ENCODE measurements at regions not wholly inside any gene's neighbourhood (a gene's known extent, or its start where the extent isn't known, plus 50 kb on each side); places are given as distances from the start of the nearest gene placed in this dataset.

DNA sequence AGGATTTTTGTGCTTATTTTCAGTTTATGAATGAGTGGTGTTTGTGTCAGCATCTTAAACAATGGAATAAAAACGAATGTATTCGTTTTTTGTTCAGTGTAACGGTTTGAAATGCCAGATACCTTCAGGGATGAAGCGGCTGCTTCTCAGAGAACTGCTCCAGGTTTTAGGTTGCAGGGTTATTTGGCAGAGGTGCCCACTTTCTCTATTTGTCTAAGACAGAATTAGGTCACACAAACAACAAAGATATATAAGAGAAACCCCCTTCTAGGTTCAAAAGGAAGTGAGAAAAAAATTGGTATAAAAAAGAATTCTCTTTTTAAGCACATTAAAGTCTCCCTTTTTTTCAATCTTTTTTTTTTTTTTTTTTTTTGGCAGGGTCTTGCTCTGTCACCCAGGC, 98.9 kb downstream of the MFAP3L start:
- 60% methylated on average over 1 of the region's 4 CpGs for WGBS
- no peak overlapping the region for H4K8ac ChIP-seq (ENCODE audit: low read length)

DNA sequence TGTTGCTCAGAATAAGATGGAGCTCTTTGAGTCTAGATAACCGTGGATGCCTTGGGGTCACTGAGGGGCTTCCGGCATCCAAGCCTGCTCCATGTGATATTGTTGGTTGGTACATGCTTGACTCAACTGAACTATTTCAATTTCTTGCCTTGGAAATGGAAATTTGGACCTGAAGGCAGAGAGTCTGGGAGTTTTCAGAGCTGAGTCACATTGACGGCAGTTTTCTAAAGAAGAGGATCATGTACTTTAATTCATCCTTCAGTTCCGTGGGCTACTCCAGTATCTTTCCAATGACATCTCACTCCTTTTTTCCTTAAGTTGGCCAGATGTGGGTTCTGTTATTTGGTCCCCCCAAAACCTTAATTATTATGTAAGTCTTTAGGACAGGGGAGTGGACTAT, 100.5 kb downstream of the MFAP3L start:
- Histone ChIP-seq H4K91ac (ENCODE audit: low read length) (no peak overlapping the region), H3K9me3 (ENCODE audit: control insufficient read depth, low read length) (no peaks in the 10 kb centered on the region), H3K4ac (ENCODE audit: low read depth in 1 of 2, low read length in 2 of 2) (no peak overlapping the region), H3K14ac (ENCODE audit: low read length in 2 of 2) (no peak overlapping the region), H3K9ac (ENCODE audit: low read length) (no peak overlapping the region), H3K27me3 (ENCODE audit: control insufficient read depth in 1 of 2, insufficient read depth in 1 of 2, low read length in 2 of 2) (peaks cover 0 to 8% of the 10 kb centered on the region in 2 experiments), H3K4me2 (ENCODE audit: low read length, poor library complexity, severe bottlenecking) (no peak overlapping the region), H3K4me3 (ENCODE audit: insufficient read depth in 1 of 2, low read depth in 1 of 2, low read length in 2 of 2) (no peak overlapping the region), H4K8ac (ENCODE audit: low read length) (no peak overlapping the region), H3K27ac (ENCODE audit: low read length, poor library complexity, severe bottlenecking) (no peak overlapping the region), H2BK12ac (ENCODE audit: low read length in 2 of 2) (no peak overlapping the region), H3K4me1 (ENCODE audit: control insufficient read depth, insufficient read depth, low read depth, low read length) (no peaks in the 10 kb centered on the region), H2AK5ac (ENCODE audit: low read length, severe bottlenecking) (no peak overlapping the region), H2BK15ac (ENCODE audit: low read depth, poor library complexity, severe bottlenecking) (no peak overlapping the region), H3K36me3 (ENCODE audit: control insufficient read depth in 1 of 2, insufficient read depth in 2 of 2, low read depth in 1 of 2, low read length in 2 of 2) (no peaks in the 10 kb centered on the region), H3K79me1 (replicated peaks; ENCODE audit: low read length, poor library complexity, severe bottlenecking) (no peaks in the 10 kb centered on the region), H2BK5ac (ENCODE audit: low read depth, low read length, poor library complexity, severe bottlenecking) (no peak overlapping the region), H2AFZ (ENCODE audit: low read depth, low read length) (no peak overlapping the region), H3K18ac (ENCODE audit: low read depth in 1 of 2, low read length in 2 of 2) (no peak overlapping the region), H2BK120ac (ENCODE audit: low read depth, low read length) (no peak overlapping the region), H3K23ac (ENCODE audit: low read length in 2 of 2) (no peak overlapping the region)
- DNase-seq, result no peak
- 93% methylated on average over 2 of the region's 4 CpGs for WGBS

More for the DNA sequence above, 98.9 kb downstream of the MFAP3L start:
- Histone ChIP-seq H4K91ac (ENCODE audit: low read length) (no peak overlapping the region), H3K14ac (ENCODE audit: low read length in 2 of 2) (no peak overlapping the region), H3K18ac (ENCODE audit: low read depth in 1 of 2, low read length in 2 of 2) (no peak overlapping the region), H2BK12ac (ENCODE audit: low read length in 2 of 2) (no peak overlapping the region), H3K27me3 (ENCODE audit: control insufficient read depth in 1 of 2, insufficient read depth in 1 of 2, low read length in 2 of 2) (no peaks in the 10 kb centered on the region), H3K27ac (ENCODE audit: low read length, poor library complexity, severe bottlenecking) (no peak overlapping the region), H2AFZ (ENCODE audit: low read depth, low read length) (no peak overlapping the region), H2BK120ac (ENCODE audit: low read depth, low read length) (no peak overlapping the region), H3K9me3 (ENCODE audit: control insufficient read depth, low read length) (no peaks in the 10 kb centered on the region), H3K4me3 (ENCODE audit: insufficient read depth in 1 of 2, low read depth in 1 of 2, low read length in 2 of 2) (no peak overlapping the region), H2BK5ac (ENCODE audit: low read depth, low read length, poor library complexity, severe bottlenecking) (no peak overlapping the region), H3K4me1 (ENCODE audit: control insufficient read depth, insufficient read depth, low read depth, low read length) (no peaks in the 10 kb centered on the region), H3K4me2 (ENCODE audit: low read length, poor library complexity, severe bottlenecking) (no peak overlapping the region), H2BK15ac (ENCODE audit: low read depth, poor library complexity, severe bottlenecking) (no peak overlapping the region), H3K79me1 (replicated peaks; ENCODE audit: low read length, poor library complexity, severe bottlenecking) (no peaks in the 10 kb centered on the region), H3K9ac (ENCODE audit: low read length) (no peak overlapping the region), H3K36me3 (ENCODE audit: control insufficient read depth in 1 of 2, insufficient read depth in 2 of 2, low read depth in 1 of 2, low read length in 2 of 2) (no peaks in the 10 kb centered on the region), H3K23ac (ENCODE audit: low read length in 2 of 2) (no peak overlapping the region), H2AK5ac (ENCODE audit: low read length, severe bottlenecking) (no peak overlapping the region), H3K4ac (ENCODE audit: low read depth in 1 of 2, low read length in 2 of 2) (no peak overlapping the region)
- DNase-seq, result no peak

DNA sequence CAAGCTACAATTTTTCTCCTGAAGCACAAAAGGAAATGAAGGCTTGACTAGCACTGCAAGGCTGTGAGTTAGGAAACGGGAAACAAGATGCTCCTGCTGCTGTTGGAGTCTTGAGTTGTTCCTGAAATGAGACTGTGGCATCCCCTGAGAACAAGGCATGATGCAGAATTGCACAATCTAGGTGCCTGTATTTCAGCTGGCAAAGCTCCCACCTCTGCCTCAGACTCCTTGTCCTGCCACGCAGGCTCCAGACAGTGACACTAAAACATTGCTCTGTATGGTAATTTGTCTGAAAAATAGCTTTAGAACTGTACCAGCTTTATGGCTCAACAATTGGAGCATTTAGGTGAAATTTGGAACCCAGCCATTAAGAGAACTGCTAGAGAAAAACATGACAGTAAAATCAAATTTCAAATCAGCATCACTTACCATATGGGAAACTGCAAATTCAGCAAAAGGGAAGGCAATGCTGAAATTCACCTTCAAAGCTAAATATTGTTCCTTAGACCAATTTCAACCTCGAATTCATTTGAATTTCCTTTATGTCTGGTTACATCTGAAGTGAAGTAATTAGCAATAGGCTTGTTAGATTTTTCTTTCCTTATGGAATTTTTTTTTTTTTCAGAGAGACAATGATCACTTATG, 103.4 kb downstream of the MFAP3L start:
- Histone ChIP-seq H3K18ac (ENCODE audit: low read depth in 1 of 2, low read length in 2 of 2) (no peak overlapping the region), H3K27ac (ENCODE audit: low read length, poor library complexity, severe bottlenecking) (no peak overlapping the region), H3K23ac (ENCODE audit: low read length in 2 of 2) (no peak overlapping the region), H3K4ac (ENCODE audit: low read depth in 1 of 2, low read length in 2 of 2) (no peak overlapping the region), H3K4me3 (ENCODE audit: insufficient read depth in 1 of 2, low read depth in 1 of 2, low read length in 2 of 2) (no peak overlapping the region), H3K36me3 (ENCODE audit: control insufficient read depth in 1 of 2, insufficient read depth in 2 of 2, low read depth in 1 of 2, low read length in 2 of 2) (no peaks in the 10 kb centered on the region), H2BK120ac (ENCODE audit: low read depth, low read length) (no peak overlapping the region), H4K8ac (ENCODE audit: low read length) (no peak overlapping the region), H4K91ac (ENCODE audit: low read length) (no peak overlapping the region), H2BK5ac (ENCODE audit: low read depth, low read length, poor library complexity, severe bottlenecking) (no peak overlapping the region), H3K79me1 (replicated peaks; ENCODE audit: low read length, poor library complexity, severe bottlenecking) (no peaks in the 10 kb centered on the region), H2BK15ac (ENCODE audit: low read depth, poor library complexity, severe bottlenecking) (no peak overlapping the region), H2AFZ (ENCODE audit: low read depth, low read length) (no peak overlapping the region), H3K4me1 (ENCODE audit: control insufficient read depth, insufficient read depth, low read depth, low read length) (no peaks in the 10 kb centered on the region), H2BK12ac (ENCODE audit: low read length in 2 of 2) (no peak overlapping the region), H3K9ac (ENCODE audit: low read length) (no peak overlapping the region), H3K4me2 (ENCODE audit: low read length, poor library complexity, severe bottlenecking) (no peak overlapping the region), H3K27me3 (ENCODE audit: control insufficient read depth in 1 of 2, insufficient read depth in 1 of 2, low read length in 2 of 2) (peaks cover 0 to 9% of the 10 kb centered on the region in 2 experiments), H3K14ac (ENCODE audit: low read length in 2 of 2) (no peak overlapping the region), H3K9me3 (ENCODE audit: control insufficient read depth, low read length) (peaks cover 3% of the 10 kb centered on the region), H2AK5ac (ENCODE audit: low read length, severe bottlenecking) (no peak overlapping the region)
- 54% methylated on average over 2 of the region's 3 CpGs for WGBS
- DNase-seq, result no peak

DNA sequence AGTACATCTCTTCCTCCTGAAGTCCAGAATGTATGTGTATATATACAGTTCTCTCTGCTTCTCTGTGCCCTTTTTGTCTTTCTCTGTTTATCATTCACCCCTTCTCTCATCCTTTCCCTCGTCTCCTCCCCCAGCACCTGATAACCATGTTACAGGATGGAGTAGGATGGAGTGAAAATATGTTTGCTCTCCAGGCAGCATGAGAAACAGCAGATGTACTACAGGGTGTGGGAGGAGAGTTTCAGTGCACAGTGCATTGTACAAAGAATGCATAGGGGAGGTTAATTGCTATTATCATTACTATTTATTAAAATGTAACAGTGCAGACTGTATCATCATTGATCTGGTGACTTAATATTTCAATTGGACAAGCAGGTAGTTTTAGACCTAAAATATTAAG, 104.5 kb downstream of the MFAP3L start:
- Histone ChIP-seq H3K4me3 (ENCODE audit: insufficient read depth in 1 of 2, low read depth in 1 of 2, low read length in 2 of 2) (no peak overlapping the region), H2BK120ac (ENCODE audit: low read depth, low read length) (no peak overlapping the region), H3K4me1 (ENCODE audit: control insufficient read depth, insufficient read depth, low read depth, low read length) (no peaks in the 10 kb centered on the region), H2AFZ (ENCODE audit: low read depth, low read length) (no peak overlapping the region), H3K9ac (ENCODE audit: low read length) (no peak overlapping the region), H3K4me2 (ENCODE audit: low read length, poor library complexity, severe bottlenecking) (no peak overlapping the region), H3K9me3 (ENCODE audit: control insufficient read depth, low read length) (peaks cover 6% of the 10 kb centered on the region), H2BK15ac (ENCODE audit: low read depth, poor library complexity, severe bottlenecking) (no peak overlapping the region), H3K18ac (ENCODE audit: low read depth in 1 of 2, low read length in 2 of 2) (no peak overlapping the region), H3K27ac (ENCODE audit: low read length, poor library complexity, severe bottlenecking) (no peak overlapping the region), H3K79me1 (replicated peaks; ENCODE audit: low read length, poor library complexity, severe bottlenecking) (no peaks in the 10 kb centered on the region), H4K91ac (ENCODE audit: low read length) (no peak overlapping the region), H2BK5ac (ENCODE audit: low read depth, low read length, poor library complexity, severe bottlenecking) (no peak overlapping the region), H4K8ac (ENCODE audit: low read length) (no peak overlapping the region), H2AK5ac (ENCODE audit: low read length, severe bottlenecking) (no peak overlapping the region), H2BK12ac (ENCODE audit: low read length in 2 of 2) (no peak overlapping the region), H3K4ac (ENCODE audit: low read depth in 1 of 2, low read length in 2 of 2) (no peak overlapping the region), H3K23ac (ENCODE audit: low read length in 2 of 2) (no peak overlapping the region), H3K14ac (ENCODE audit: low read length in 2 of 2) (no peak overlapping the region), H3K36me3 (ENCODE audit: control insufficient read depth in 1 of 2, insufficient read depth in 2 of 2, low read depth in 1 of 2, low read length in 2 of 2) (no peaks in the 10 kb centered on the region), H3K27me3 (ENCODE audit: control insufficient read depth in 1 of 2, insufficient read depth in 1 of 2, low read length in 2 of 2) (peaks cover 0 to 9% of the 10 kb centered on the region in 2 experiments)
- DNase-seq, result no peak
- no CpG with 5 or more reads among the region's 1 CpG for WGBS

Data from mesenchymal stem cell (in vitro differentiated cells and primary cell).